NCI-H2171 (cell line): ENCODE measurements at regions not wholly inside any gene's neighbourhood (a gene's known extent, or its start where the extent isn't known, plus 50 kb on each side); places are given as distances from the start of the nearest gene placed in this dataset.

Source experiments
- DNase-seq: peaks from one replicate; lab custom pipeline; 2025; lab: John Stamatoyannopoulos, UW

GRCh38 chr7:136807598-136807997 lies 60.9 kb upstream of the CHRM2 start:
- no peak for DNase-seq

- DNase-seq, result no peak
Measured at GRCh38 chr7:136803028-136803427, 65.4 kb upstream of the CHRM2 start.

GRCh38 chr7:136783934-136784333 lies 84.5 kb upstream of the CHRM2 start:
- no peak for DNase-seq

- DNase-seq, result no peak
Measured at GRCh38 chr7:136741941-136742340, 126.5 kb upstream of the CHRM2 start.

GRCh38 chr7:136728945-136729344 lies 139.5 kb upstream of the CHRM2 start:
- DNase-seq, result no peak

- DNase-seq, result no peak
Measured at GRCh38 chr7:136726460-136726859, 142.0 kb upstream of the CHRM2 start.

GRCh38 chr7:136717910-136718557 lies 150.4 kb upstream of the CHRM2 start:
- DNase-seq, result no peak

GRCh38 chr7:136714062-136714461 lies 154.4 kb upstream of the CHRM2 start:
- no peak for DNase-seq

GRCh38 chr7:136710751-136711150 lies 157.7 kb upstream of the CHRM2 start:
- DNase-seq, result no peak

GRCh38 chr7:136709876-136710275 lies 158.6 kb upstream of the CHRM2 start:
- DNase-seq, result no peak

- no peak for DNase-seq
Measured at GRCh38 chr7:136702913-136703312, 165.5 kb upstream of the CHRM2 start.

GRCh38 chr7:136698977-136699376 lies 169.5 kb upstream of the CHRM2 start:
- DNase-seq, result no peak

GRCh38 chr7:136698231-136698630 lies 170.2 kb upstream of the CHRM2 start:
- DNase-seq, result no peak

- DNase-seq, result no peak
Measured at GRCh38 chr7:136697271-136697670, 171.2 kb upstream of the CHRM2 start.

- no peak for DNase-seq
Measured at GRCh38 chr7:136693166-136694119, 175.0 kb upstream of the CHRM2 start.

GRCh38 chr7:136692221-136692620 lies 176.2 kb upstream of the CHRM2 start:
- DNase-seq, result no peak

GRCh38 chr7:136688601-136689000 lies 179.9 kb upstream of the CHRM2 start:
- DNase-seq, result no peak

- DNase-seq, result no peak
Measured at GRCh38 chr7:136687693-136688322, 180.6 kb upstream of the CHRM2 start.

GRCh38 chr7:136685501-136686173 lies 182.8 kb upstream of the CHRM2 start:
- DNase-seq, result no peak

- DNase-seq, result no peak
Measured at GRCh38 chr7:136677471-136678365, 190.7 kb upstream of the CHRM2 start.

GRCh38 chr7:136667584-136667983 lies 200.9 kb upstream of the CHRM2 start:
- no peak for DNase-seq
